Astrocyte (in vitro differentiated cells and primary cell): ENCODE measurements at regions not wholly inside any gene's neighbourhood (a gene's known extent, or its start where the extent isn't known, plus 50 kb on each side); places are given as distances from the start of the nearest gene placed in this dataset.

Source experiments
- EZH2 ChIP-seq: IDR thresholded peaks from 2 replicates; pipeline ENCODE4 v1.6.1; 2012; ENCODE audit warnings: mild to moderate bottlenecking, low read length, inconsistent platforms; ENCODE audit not compliant: insufficient read depth
- TF ChIP-seq, protein P1 (sequence below): IDR thresholded peaks from 2 replicates; pipeline ENCODE4 v1.5.1; 2011; ENCODE audit warnings: low read depth, mild to moderate bottlenecking, inconsistent platforms, low read length, moderate library complexity; ENCODE audit not compliant: insufficient read depth

DNA sequence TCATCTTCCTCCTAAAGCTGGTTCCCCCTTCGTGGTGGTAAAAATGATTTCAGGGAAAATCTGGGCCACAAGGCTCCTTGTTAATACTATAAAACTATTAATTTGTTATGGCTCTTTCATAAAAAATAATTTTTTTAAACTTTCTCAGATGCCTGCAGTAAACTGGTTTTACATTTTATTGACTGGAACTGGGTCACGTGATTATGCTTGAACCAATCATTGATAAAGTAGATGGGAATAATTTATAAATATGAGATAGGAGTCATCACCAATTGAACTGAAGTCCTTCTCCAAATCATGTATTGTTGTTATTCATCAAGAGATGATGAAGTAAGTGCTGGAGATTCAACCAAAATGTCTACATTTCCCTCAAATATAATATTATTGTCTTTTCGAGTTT lies 138.4 kb downstream of the SLC17A6 start:
- TF ChIP-seq, protein P1, sequence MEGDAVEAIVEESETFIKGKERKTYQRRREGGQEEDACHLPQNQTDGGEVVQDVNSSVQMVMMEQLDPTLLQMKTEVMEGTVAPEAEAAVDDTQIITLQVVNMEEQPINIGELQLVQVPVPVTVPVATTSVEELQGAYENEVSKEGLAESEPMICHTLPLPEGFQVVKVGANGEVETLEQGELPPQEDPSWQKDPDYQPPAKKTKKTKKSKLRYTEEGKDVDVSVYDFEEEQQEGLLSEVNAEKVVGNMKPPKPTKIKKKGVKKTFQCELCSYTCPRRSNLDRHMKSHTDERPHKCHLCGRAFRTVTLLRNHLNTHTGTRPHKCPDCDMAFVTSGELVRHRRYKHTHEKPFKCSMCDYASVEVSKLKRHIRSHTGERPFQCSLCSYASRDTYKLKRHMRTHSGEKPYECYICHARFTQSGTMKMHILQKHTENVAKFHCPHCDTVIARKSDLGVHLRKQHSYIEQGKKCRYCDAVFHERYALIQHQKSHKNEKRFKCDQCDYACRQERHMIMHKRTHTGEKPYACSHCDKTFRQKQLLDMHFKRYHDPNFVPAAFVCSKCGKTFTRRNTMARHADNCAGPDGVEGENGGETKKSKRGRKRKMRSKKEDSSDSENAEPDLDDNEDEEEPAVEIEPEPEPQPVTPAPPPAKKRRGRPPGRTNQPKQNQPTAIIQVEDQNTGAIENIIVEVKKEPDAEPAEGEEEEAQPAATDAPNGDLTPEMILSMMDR = no peak
- TF ChIP-seq EZH2 = no peak
